ENCODE measurements at regions not wholly inside any gene's neighbourhood (a gene's known extent, or its start where the extent isn't known, plus 50 kb on each side); places are given as distances from the start of the nearest gene placed in this dataset.

DNA sequence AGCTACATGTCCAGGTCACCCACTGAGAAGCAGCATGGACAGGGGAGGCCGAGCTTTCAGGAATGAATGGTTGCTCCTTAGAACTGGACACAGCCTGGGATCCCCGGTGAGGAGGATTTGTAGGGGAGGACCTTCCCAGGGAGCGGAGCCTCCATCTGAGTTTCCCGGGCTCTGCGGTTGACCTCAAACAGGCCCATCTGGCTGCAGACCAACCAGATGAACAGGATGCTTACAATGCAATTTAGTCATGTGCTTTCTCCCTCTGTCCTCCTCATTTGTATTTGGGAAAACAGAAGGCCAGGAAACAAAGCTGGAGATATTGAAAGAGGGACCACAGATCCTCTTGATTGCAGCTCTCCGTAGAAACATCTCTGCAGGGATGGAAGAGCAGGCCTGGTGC is 104.8 kb downstream of the EMX2 start:
- Histone ChIP-seq H3K4me3 (no peak overlapping the region), H3K36me3 (ENCODE audit: insufficient read depth, low read length) (no peaks in the 10 kb centered on the region), H3K9me3 (ENCODE audit: low read depth, low read length) (no peaks in the 10 kb centered on the region), H3K9ac (ENCODE audit: insufficient read length) (no peak overlapping the region), H3K27ac (no peak overlapping the region)
- no peak for TF ChIP-seq EZH2 (IDR thresholded peaks at IDR 0.05)
- TF ChIP-seq FOXP2 (optimal IDR thresholded peaks at IDR 0.05; ENCODE audit: control extremely low read depth, extremely low read length, insufficient read depth) = no peak
- TF ChIP-seq POLR2AphosphoS5 (IDR thresholded peaks at IDR 0.05; ENCODE audit: borderline replicate concordance, low read depth, low read length) = no peak
- DNase-seq (ENCODE audit: low read depth, low spot score) = no peak

DNA sequence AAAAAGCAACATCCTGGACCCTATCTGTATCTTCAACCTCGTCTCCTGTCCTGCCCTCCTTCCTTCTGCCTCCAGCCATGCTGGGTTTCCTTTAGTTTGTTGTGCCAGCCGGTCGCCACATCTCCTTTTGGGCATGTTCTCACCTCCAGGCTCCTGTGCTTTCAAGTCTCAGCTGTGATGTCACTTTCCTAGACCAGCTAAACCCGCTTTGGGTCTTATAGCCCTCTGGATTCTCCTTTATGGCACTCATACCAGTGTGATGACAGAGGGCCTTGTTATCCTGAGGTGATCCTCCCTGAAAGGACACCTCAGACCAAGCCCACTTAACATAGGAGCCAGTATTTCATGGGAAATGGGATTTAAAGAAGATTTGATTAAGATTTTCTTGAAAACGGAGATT is 108.6 kb downstream of the EMX2 start:
- no peak for DNase-seq (ENCODE audit: low read depth, low spot score)
- Histone ChIP-seq H3K4me3 (no peak overlapping the region), H3K36me3 (ENCODE audit: insufficient read depth, low read length) (no peaks in the 10 kb centered on the region), H3K9ac (ENCODE audit: insufficient read length) (no peak overlapping the region), H3K27ac (no peak overlapping the region), H3K9me3 (ENCODE audit: low read depth, low read length) (no peaks in the 10 kb centered on the region)
- TF ChIP-seq FOXP2 (optimal IDR thresholded peaks at IDR 0.05; ENCODE audit: control extremely low read depth, extremely low read length, insufficient read depth) = no peak
- no peak for TF ChIP-seq EZH2 (IDR thresholded peaks at IDR 0.05)
- TF ChIP-seq POLR2AphosphoS5 (IDR thresholded peaks at IDR 0.05; ENCODE audit: borderline replicate concordance, low read depth, low read length) = no peak

DNA sequence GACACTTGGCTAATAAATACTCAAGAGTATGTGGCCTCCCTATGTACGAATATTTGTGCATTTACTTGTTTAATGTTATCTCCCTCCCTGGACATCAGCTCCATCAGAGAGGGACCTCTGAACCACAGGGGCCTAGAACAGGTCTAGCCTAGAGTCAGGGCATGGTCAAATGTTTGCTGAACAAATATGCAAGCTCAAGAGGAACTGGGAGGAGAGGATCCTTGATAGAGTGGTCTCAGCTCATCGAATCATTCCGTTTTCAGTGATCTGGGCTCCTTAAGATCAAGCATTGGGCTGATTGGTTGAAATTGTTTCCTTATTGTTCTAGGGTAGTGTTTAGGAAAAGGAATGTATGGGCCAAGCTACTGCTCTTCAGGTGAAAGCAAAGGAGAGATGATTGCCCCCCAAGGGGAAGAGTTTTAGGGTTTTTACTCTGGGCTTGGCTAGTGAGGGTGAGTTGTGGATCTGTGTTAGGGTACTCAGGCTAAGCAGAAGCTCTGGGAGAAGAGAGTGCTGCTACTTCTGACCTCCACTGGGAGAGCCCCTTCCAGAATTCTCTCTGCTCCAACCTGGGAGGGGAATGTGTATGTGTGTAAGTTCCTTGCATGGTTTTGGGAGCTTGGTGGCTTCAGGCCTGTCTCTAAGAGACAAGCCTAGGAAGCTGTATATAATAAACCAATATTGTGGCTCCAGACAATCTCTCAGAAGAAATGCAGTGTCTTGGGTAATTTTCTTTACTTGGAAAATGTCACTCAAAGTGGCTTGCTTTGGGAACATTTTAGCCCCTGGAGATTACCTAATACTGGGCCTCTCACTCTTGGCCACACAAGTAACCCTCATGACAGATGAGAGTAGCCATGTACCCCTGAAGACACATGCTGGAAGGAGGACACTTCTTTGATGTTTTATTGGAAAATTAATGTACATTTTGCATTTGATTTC is 110.0 kb downstream of the EMX2 start:
- no peak for DNase-seq (ENCODE audit: low read depth, low spot score)
- no peak overlapping the region for H3K27ac ChIP-seq
- H3K4me3 ChIP-seq = no peak overlapping the region
- TF ChIP-seq FOXP2 (optimal IDR thresholded peaks at IDR 0.05; ENCODE audit: control extremely low read depth, extremely low read length, insufficient read depth) (no peak), POLR2AphosphoS5 (IDR thresholded peaks at IDR 0.05; ENCODE audit: borderline replicate concordance, low read depth, low read length) (no peak), EZH2 (IDR thresholded peaks at IDR 0.05) (no peak)
- no peak overlapping the region for H3K9ac ChIP-seq (ENCODE audit: insufficient read length)
- no peaks in the 10 kb centered on the region for H3K36me3 ChIP-seq (ENCODE audit: insufficient read depth, low read length)
- no peaks in the 10 kb centered on the region for H3K9me3 ChIP-seq (ENCODE audit: low read depth, low read length)

DNA sequence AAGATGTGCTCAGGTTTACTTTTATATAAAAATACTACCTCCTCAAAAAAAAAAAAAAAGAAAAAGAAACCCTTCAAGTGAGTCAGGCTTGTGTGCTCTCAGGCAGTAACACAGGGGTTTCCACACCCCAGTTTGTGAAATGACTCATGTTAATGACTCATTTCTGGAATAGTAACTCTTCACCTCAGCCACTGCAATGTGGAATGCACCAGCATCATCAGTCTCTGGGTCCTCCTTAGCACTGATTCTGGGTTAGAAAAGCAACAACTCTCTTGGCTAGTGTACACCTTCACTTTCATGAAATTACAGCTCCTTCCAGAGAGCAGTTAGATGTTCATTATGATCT is 110.6 kb downstream of the EMX2 start:
- no peak for DNase-seq (ENCODE audit: low read depth, low spot score)
- Histone ChIP-seq H3K9ac (ENCODE audit: insufficient read length) (no peak overlapping the region), H3K36me3 (ENCODE audit: insufficient read depth, low read length) (no peaks in the 10 kb centered on the region), H3K27ac (no peak overlapping the region), H3K9me3 (ENCODE audit: low read depth, low read length) (no peaks in the 10 kb centered on the region), H3K4me3 (no peak overlapping the region)
- TF ChIP-seq POLR2AphosphoS5 (IDR thresholded peaks at IDR 0.05; ENCODE audit: borderline replicate concordance, low read depth, low read length) = no peak
- no peak for TF ChIP-seq FOXP2 (optimal IDR thresholded peaks at IDR 0.05; ENCODE audit: control extremely low read depth, extremely low read length, insufficient read depth)
- no peak for TF ChIP-seq EZH2 (IDR thresholded peaks at IDR 0.05)

DNA sequence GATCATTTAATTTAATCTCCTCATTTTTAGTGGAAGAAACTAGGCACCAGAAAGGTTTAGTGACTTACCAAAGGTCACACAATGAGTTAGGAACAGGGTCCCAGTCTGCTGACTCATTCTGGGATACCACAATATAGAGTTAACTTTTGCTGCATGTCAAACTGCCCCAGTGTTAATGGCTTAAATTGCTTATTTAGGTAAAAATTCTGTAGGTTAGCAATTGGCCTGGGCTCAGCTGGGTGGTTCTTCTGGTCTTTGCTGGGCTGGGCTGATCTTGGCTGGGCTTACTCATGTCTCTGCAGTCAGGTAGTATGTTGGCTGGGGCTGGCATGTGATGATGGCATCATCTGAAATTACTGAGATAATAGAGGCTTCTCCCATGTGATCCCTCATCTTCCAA is 111.6 kb downstream of the EMX2 start:
- TF ChIP-seq FOXP2 (optimal IDR thresholded peaks at IDR 0.05; ENCODE audit: control extremely low read depth, extremely low read length, insufficient read depth) (no peak), POLR2AphosphoS5 (IDR thresholded peaks at IDR 0.05; ENCODE audit: borderline replicate concordance, low read depth, low read length) (no peak), EZH2 (IDR thresholded peaks at IDR 0.05) (no peak)
- Histone ChIP-seq H3K36me3 (ENCODE audit: insufficient read depth, low read length) (no peaks in the 10 kb centered on the region), H3K9ac (ENCODE audit: insufficient read length) (no peak overlapping the region), H3K9me3 (ENCODE audit: low read depth, low read length) (no peaks in the 10 kb centered on the region), H3K4me3 (no peak overlapping the region), H3K27ac (no peak overlapping the region)
- no peak for DNase-seq (ENCODE audit: low read depth, low spot score)

DNA sequence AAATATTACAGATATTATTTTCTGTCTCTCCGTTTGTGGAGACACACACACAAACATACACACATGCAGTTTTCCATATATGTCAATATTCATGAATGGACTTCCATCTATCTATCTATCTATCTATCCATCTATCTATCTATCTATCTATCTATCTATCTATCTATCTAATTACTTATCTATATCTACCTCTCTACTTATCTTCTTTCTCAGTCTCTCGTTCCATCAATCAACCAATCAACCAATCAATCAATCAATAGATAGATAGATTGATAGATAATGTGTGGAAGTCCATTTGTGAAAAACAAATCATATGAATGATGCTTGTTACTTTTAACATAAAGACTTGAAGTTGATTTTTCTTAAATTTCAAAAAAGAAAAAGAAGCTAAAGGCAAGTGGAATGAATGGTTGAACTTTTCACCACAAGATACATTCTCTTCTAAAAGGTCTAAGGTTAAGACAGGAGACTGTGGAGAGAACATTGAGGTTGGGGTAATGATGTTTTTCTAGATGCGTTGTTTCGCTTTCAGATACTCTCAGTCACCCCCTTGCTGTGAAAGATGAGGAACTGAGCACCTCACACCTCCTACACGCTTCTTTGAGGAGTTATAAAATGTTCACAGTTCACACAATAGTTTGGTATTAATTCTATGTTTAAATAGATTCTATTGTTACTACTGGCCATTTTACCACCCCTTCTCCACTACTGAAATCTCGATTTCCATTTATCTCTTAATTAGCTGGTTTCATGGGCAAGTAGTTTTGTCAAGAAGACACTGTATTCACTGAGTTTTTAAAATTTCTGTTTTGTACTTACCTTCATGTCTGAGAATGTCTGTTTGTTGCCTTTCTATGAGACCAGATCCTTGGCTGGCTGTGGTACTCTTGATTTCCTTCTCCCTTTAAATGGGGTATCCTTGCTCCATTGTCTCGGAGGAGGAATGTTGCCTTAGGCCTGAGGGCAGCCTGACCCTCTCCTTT is 114.1 kb downstream of the EMX2 start:
- H3K36me3 ChIP-seq (ENCODE audit: insufficient read depth, low read length) = no peaks in the 10 kb centered on the region
- H3K9me3 ChIP-seq (ENCODE audit: low read depth, low read length) = no peaks in the 10 kb centered on the region
- DNase-seq (ENCODE audit: low read depth, low spot score) = no peak
- no peak for TF ChIP-seq POLR2AphosphoS5 (IDR thresholded peaks at IDR 0.05; ENCODE audit: borderline replicate concordance, low read depth, low read length)
- TF ChIP-seq FOXP2 (optimal IDR thresholded peaks at IDR 0.05; ENCODE audit: control extremely low read depth, extremely low read length, insufficient read depth) = no peak
- TF ChIP-seq EZH2 (IDR thresholded peaks at IDR 0.05) = no peak
- H3K27ac ChIP-seq = no peak overlapping the region
- H3K4me3 ChIP-seq = no peak overlapping the region
- H3K9ac ChIP-seq (ENCODE audit: insufficient read length) = no peak overlapping the region

DNA sequence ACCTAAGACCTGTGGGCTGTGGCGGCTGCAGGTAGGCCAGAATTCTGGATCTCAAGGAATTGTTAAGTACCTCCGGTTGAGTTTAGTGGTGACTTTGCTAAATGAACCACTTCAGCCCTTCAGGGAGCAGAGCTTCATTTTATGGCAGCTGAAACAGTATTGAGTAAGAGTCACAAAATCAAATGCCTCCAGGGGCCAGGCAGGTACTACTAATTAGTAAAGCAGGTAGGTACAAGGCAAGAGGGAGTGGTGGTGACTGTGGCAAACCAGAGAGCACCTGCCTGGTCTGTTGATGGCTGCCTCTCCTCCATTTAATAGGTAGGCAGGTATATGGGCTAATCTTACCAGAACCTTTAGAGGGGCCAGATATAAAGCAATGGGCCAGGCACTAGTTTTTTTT is 118.8 kb downstream of the EMX2 start:
- no peak for DNase-seq (ENCODE audit: low read depth, low spot score)
- TF ChIP-seq POLR2AphosphoS5 (IDR thresholded peaks at IDR 0.05; ENCODE audit: borderline replicate concordance, low read depth, low read length) = no peak
- TF ChIP-seq EZH2 (IDR thresholded peaks at IDR 0.05) = no peak
- no peak for TF ChIP-seq FOXP2 (optimal IDR thresholded peaks at IDR 0.05; ENCODE audit: control extremely low read depth, extremely low read length, insufficient read depth)

DNA sequence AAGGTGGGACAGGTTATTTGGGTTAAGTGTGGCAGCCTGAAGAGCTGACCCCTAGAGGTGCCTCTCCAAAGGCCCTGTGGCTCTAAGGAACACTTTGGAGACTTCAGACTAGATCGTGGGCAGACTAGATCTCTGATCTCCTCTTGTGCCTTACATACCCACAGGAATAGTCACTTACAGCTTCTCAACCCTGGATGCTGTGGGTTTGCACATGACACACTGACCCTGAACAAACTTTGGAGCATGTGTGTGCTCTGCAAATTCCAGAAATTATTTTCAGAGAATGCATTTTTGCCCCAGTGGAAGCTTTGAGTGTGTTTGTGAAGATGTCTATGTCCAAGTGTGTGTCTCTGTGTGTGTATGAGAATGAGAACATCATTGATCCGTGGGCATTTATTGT is 119.6 kb downstream of the EMX2 start:
- H3K9me3 ChIP-seq (ENCODE audit: low read depth, low read length) = no peaks in the 10 kb centered on the region
- no peak for DNase-seq (ENCODE audit: low read depth, low spot score)
- H3K27ac ChIP-seq = no peak overlapping the region
- no peak overlapping the region for H3K4me3 ChIP-seq
- TF ChIP-seq POLR2AphosphoS5 (IDR thresholded peaks at IDR 0.05; ENCODE audit: borderline replicate concordance, low read depth, low read length) (no peak), FOXP2 (optimal IDR thresholded peaks at IDR 0.05; ENCODE audit: control extremely low read depth, extremely low read length, insufficient read depth) (no peak), EZH2 (IDR thresholded peaks at IDR 0.05) (no peak)
- no peak overlapping the region for H3K9ac ChIP-seq (ENCODE audit: insufficient read length)
- H3K36me3 ChIP-seq (ENCODE audit: insufficient read depth, low read length) = no peaks in the 10 kb centered on the region

More for the DNA sequence above, 118.8 kb downstream of the EMX2 start:
- H3K27ac ChIP-seq = no peak overlapping the region
- no peaks in the 10 kb centered on the region for H3K36me3 ChIP-seq (ENCODE audit: insufficient read depth, low read length)
- H3K9me3 ChIP-seq (ENCODE audit: low read depth, low read length) = no peaks in the 10 kb centered on the region
- no peak overlapping the region for H3K9ac ChIP-seq (ENCODE audit: insufficient read length)
- H3K4me3 ChIP-seq = no peak overlapping the region
